NB4 (cell line): ENCODE measurements at regions not wholly inside any gene's neighbourhood (a gene's known extent, or its start where the extent isn't known, plus 50 kb on each side); places are given as distances from the start of the nearest gene placed in this dataset.

Experiments
- DNase-seq: peaks from one replicate; pipeline ENCODE4 v3.0.0; 2010; ENCODE audit warnings: low read depth
- H3K4me3 ChIP-seq: one replicate; pipeline ENCODE4 v1.5.1; 2011; ENCODE audit warnings: mild to moderate bottlenecking, low read depth, low read length, moderate library complexity
- MYC ChIP-seq: IDR thresholded peaks from 2 replicates; pipeline ENCODE4 v1.6.1; 2011; ENCODE audit warnings: low read depth, low read length
- POLR2A ChIP-seq: IDR thresholded peaks from 2 replicates; pipeline ENCODE4 v1.6.1; 2011; ENCODE audit warnings: mild to moderate bottlenecking; ENCODE audit not compliant: insufficient read length; ENCODE audit errors: extremely low read depth
- TF ChIP-seq, protein P1 (sequence below): IDR thresholded peaks from 2 replicates; pipeline ENCODE4 v1.6.1; 2011; ENCODE audit warnings: low read depth, low read length
- TF ChIP-seq, protein P2 (sequence below): IDR thresholded peaks from one replicate; pipeline ENCODE4 v1.5.1; 2012; ENCODE audit warnings: low read depth, low read length

DNA sequence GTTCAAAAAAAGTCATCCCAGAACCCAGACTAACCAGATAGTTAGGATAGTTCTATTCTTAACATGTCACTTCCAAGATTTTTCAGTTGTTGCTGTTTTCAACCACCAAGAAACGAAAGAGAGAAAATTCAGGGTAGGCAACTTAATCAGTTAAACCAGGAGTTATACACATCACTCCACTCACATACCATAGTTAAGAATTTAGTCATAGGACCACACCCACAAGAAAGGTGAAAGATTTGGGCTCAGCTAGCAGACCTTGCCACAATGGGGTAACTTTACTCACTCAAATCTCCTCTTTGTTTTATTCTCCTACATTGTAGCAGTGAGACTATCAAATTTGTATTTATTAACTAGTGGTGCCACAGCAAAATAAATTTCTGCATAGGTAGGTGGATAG, 473.6 kb downstream of the NUP35 start:
- no peak for DNase-seq
- no peak overlapping the region for H3K4me3 ChIP-seq
- no peak for TF ChIP-seq POLR2A
- TF ChIP-seq, protein P1, sequence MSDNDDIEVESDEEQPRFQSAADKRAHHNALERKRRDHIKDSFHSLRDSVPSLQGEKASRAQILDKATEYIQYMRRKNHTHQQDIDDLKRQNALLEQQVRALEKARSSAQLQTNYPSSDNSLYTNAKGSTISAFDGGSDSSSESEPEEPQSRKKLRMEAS = no peak
- TF ChIP-seq, protein P2, sequence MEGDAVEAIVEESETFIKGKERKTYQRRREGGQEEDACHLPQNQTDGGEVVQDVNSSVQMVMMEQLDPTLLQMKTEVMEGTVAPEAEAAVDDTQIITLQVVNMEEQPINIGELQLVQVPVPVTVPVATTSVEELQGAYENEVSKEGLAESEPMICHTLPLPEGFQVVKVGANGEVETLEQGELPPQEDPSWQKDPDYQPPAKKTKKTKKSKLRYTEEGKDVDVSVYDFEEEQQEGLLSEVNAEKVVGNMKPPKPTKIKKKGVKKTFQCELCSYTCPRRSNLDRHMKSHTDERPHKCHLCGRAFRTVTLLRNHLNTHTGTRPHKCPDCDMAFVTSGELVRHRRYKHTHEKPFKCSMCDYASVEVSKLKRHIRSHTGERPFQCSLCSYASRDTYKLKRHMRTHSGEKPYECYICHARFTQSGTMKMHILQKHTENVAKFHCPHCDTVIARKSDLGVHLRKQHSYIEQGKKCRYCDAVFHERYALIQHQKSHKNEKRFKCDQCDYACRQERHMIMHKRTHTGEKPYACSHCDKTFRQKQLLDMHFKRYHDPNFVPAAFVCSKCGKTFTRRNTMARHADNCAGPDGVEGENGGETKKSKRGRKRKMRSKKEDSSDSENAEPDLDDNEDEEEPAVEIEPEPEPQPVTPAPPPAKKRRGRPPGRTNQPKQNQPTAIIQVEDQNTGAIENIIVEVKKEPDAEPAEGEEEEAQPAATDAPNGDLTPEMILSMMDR = no peak
- TF ChIP-seq MYC = no peak

DNA sequence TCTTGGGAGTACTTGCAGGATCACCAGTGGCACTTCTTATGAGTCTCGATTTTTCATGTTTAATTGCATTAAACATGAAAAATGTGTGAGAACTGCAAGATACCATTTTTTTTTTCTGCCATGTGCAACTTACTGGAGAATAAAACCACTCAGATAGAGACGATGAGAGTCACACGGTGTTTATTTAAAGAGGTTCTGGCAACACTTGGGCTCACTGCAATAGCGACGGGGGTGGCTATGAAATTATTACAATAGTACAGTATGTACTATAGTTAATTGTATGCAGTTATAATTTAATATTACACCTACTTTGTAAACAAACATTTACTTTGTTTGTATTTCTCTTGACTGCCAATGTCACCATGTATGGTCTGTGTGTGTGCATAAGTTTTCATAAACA, 479.8 kb downstream of the NUP35 start:
- H3K4me3 ChIP-seq = no peak overlapping the region
- no peak for TF ChIP-seq MYC
- TF ChIP-seq, protein P1 = no peak
- TF ChIP-seq, protein P2 = no peak
- TF ChIP-seq POLR2A = no peak
- DNase-seq = no peak

DNA sequence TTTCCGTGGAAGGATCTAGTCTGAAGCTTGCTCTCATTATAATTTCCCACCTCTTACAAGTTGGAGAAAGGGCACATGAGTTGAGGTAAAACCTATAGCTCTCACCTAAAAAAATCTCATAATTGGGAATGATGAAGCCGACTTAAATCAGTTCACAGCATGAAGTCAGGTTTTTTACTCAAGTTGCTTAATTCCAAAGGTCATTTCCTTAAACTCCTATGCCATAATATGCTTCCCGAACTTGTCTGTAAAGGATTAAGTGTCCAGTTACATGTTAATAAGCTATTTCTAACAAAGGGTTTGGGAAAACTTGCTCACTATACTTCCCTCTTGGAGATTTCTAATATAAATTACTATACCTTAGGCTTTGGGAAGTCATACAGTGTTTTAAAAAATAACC, 481.2 kb downstream of the NUP35 start:
- no peak overlapping the region for H3K4me3 ChIP-seq
- no peak for DNase-seq
- TF ChIP-seq MYC (no peak), POLR2A (no peak)
- TF ChIP-seq, protein P1 = no peak
- TF ChIP-seq, protein P2 = no peak

DNA sequence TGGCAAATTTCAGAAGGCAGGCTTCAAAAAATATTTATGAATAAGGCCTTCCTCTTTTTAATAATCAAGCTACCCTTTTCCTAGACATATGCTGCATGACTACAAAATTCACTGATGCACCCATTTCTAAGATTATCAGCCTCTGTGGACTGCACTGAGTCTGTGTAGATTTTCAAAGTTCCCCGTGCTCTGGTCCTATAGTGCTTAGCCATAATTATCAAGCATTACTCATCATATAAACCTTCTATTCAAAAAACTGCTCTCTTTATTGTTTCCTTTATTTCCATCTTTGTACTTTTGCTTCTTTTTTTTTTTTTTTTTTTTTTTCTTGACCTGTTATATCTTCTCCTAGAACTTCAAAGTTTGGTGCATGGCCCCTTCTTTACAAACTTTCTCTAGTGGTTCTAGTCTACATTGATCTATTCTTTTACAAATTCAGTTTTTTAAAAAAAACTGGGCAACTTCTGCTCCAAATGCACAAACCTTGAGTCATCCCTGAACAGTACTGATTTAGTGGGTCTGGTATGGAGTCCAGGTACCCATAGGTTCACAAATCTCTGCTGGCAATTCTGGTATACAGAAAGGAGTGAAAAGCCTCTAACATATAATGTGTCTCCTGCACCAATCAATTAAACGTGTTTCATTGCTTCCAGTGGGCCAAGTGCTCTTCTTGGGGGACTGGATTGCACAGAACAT, 481.9 kb downstream of the NUP35 start:
- H3K4me3 ChIP-seq = no peak overlapping the region
- DNase-seq = no peak
- no peak for TF ChIP-seq MYC

DNA sequence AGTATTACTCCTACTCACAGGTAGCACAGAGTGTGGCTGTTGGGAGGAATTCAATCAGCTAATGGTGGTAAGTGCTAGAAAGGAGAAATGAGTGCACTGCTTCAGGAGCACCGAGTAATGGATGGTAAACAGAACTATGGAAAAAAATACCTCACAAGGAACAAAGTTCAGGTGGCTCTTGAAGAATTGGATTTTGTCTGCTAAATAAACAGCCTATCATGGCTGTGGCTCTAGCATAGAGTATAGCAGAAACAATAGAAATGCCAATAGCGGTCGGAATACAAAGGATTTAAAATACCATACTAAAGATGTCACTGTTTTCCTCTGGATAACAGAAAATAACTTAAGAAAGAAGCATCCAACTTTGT, 482.5 kb downstream of the NUP35 start:
- TF ChIP-seq POLR2A = no peak
- no peak for TF ChIP-seq MYC
- TF ChIP-seq, protein P1 = no peak
- TF ChIP-seq, protein P2 = no peak
- DNase-seq = no peak
- H3K4me3 ChIP-seq = no peak overlapping the region

DNA sequence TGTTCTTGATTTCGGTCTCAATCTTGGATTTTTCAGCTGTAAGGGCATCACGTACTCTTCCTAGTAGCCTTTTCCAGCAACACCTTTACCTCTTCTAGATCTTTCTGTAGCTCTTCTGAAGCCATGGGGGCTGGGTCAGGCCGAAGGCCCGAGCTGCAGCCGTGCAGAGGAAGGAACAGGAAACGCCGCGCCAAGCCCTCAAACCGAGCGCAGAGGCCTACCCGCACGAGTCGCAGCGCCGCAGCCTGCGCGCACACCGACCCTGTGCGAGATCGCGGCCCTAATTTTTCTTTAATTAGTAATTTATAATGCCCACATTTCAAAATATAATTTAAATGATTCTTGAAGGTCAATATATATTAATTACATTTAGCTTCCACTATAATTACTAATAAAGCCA, 483.8 kb downstream of the NUP35 start:
- no peak for DNase-seq
- TF ChIP-seq POLR2A = no peak
- TF ChIP-seq, protein P2 = no peak
- no peak for TF ChIP-seq MYC
- TF ChIP-seq, protein P1 = no peak
- H3K4me3 ChIP-seq = no peak overlapping the region
